ENCODE measurements at regions not wholly inside any gene's neighbourhood (a gene's known extent, or its start where the extent isn't known, plus 50 kb on each side); places are given as distances from the start of the nearest gene placed in this dataset.
"Not testable (repeated sequence)": the region's sequence is repeated elsewhere in the genome, so short reads cannot be mapped to it uniquely, and the experiment has no call there.

DNA sequence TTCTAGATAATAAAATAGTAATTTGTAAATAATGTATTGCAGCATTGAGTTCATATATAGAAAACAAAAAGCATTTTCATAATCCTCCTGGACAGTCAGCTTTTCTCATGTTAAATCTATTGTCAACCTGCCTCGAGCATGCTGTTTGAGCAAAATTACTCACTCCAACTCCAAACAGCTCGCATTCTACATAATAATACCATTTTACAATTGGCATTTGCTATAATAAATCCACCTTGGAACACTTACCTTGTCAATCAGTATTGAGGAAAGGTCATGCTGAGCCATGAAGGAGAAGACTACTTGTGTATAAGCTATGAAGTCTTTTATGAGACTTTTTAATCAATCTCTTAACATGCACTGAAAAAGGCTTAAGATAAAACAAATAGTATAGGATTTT lies 682.6 kb downstream of the CBLN4 start:
- Histone ChIP-seq H3K9me2 (ENCODE audit: insufficient read depth) (no peaks in the 10 kb centered on the region), H3K27me3 (ENCODE audit: insufficient read depth, low read depth) (no peaks in the 10 kb centered on the region; the same call in 1 of the 2 replicates), H3K27ac (no peak overlapping the region), H3F3A (ENCODE audit: insufficient read depth, low read depth) (no peaks in the 10 kb centered on the region), H3K4me1 (replicated peaks; ENCODE audit: insufficient read depth) (no peaks in the 10 kb centered on the region), H3K4me3 (no peak overlapping the region), H3K4me2 (no peak overlapping the region), H3K9me3 (ENCODE audit: insufficient read depth, low read depth) (no peaks in the 10 kb centered on the region), H2AFZ (no peak overlapping the region), H3K79me2 (ENCODE audit: low read depth) (no peaks in the 10 kb centered on the region), H4K20me1 (ENCODE audit: insufficient read depth) (no peaks in the 10 kb centered on the region), H3K36me3 (ENCODE audit: low read depth) (no peaks in the 10 kb centered on the region)
- no peak for DNase-seq
- TF ChIP-seq CTCF (conservative IDR thresholded peaks at IDR 0.05) (no peak), EZH2 (IDR thresholded peaks at IDR 0.05; ENCODE audit: low read depth) (no peak)
- CTCF ChIA-PET: no interaction called here
- intact Hi-C loops (cut with micrococcal nuclease; ENCODE audit: unreplicated experiment): no loop called here
- no TSS peak for BruUV-seq (replicated peaks)
- POLR2A ChIA-PET (ENCODE audit: unreplicated experiment): no interaction called here

DNA sequence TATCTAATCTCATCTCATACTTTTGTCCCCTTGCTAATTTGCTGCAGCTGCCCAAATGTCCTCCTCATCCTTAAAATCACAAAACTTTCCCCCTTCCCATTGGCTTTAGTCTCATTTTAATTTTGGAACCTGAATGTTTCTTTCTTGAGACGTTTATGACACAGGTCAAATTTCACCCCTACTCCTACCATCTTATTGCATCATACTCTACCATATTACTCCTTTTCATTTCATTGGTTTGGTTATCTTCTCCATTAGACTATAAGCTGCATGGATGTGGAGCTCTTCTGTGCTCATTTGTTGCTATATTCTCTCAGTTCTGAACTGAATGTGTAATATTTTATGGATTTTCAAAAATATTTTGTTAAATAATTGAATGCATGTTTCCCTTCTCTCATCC lies 688.6 kb downstream of the CBLN4 start:
- CTCF ChIA-PET: no interaction called here
- Histone ChIP-seq H3K4me2 (no peak overlapping the region), H3K36me3 (ENCODE audit: low read depth) (no peaks in the 10 kb centered on the region), H2AFZ (no peak overlapping the region), H3K9me3 (ENCODE audit: insufficient read depth, low read depth) (no peaks in the 10 kb centered on the region), H3F3A (ENCODE audit: insufficient read depth, low read depth) (no peaks in the 10 kb centered on the region), H3K79me2 (ENCODE audit: low read depth) (no peaks in the 10 kb centered on the region), H3K9me2 (ENCODE audit: insufficient read depth) (no peaks in the 10 kb centered on the region), H3K27me3 (ENCODE audit: insufficient read depth, low read depth) (no peaks in the 10 kb centered on the region), H4K20me1 (ENCODE audit: insufficient read depth) (0 out of 2 replicates have a peak, but pooled peaks cover 4% of the 10 kb centered on the region), H3K4me1 (replicated peaks; ENCODE audit: insufficient read depth) (no peaks in the 10 kb centered on the region), H3K4me3 (no peak overlapping the region), H3K27ac (no peak overlapping the region)
- BruUV-seq (replicated peaks): no TSS peak
- DNase-seq: no peak
- POLR2A ChIA-PET (ENCODE audit: unreplicated experiment): no interaction called here
- no peak for TF ChIP-seq EZH2 (IDR thresholded peaks at IDR 0.05; ENCODE audit: low read depth)
- no peak for TF ChIP-seq CTCF (conservative IDR thresholded peaks at IDR 0.05)
- intact Hi-C loops (cut with micrococcal nuclease; ENCODE audit: unreplicated experiment): no loop called here

DNA sequence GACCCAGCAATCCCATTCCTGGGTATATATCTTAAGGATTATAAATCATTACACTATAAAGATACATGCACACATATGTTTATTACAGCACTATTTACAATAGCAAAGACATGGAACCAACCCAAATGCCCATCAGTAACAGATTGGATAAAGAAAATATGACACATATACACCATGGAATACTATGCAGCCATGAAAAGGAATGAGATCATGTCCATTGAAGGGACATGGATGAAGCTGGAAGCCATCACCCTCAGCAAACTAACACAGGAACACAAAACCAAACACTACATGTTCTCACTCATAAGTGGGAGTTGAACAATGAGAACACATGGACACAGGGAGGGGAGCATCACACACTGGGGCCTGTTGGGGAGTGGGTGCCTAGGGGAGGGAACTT lies 694.5 kb downstream of the CBLN4 start:
- H3K36me3 ChIP-seq (ENCODE audit: low read depth); BruUV-seq (replicated peaks); H3K4me2 ChIP-seq; H3K9me2 ChIP-seq (ENCODE audit: insufficient read depth); CTCF ChIA-PET; H2AFZ ChIP-seq; H3K79me2 ChIP-seq (ENCODE audit: low read depth); H4K20me1 ChIP-seq (ENCODE audit: insufficient read depth); POLR2A ChIA-PET (ENCODE audit: unreplicated experiment); H3K4me1 ChIP-seq (replicated peaks; ENCODE audit: insufficient read depth); DNase-seq; H3K27ac ChIP-seq; H3K9me3 ChIP-seq (ENCODE audit: insufficient read depth, low read depth); H3F3A ChIP-seq (ENCODE audit: insufficient read depth, low read depth); H3K27me3 ChIP-seq (ENCODE audit: insufficient read depth, low read depth); intact Hi-C loops (cut with micrococcal nuclease; ENCODE audit: unreplicated experiment); H3K4me3 ChIP-seq: not testable (repeated sequence)

GRCh38 chr20:55291261-55291660 lies 714.1 kb downstream of the CBLN4 start:
- ChIA-PET CTCF (no interaction called here), POLR2A (ENCODE audit: unreplicated experiment) (no interaction called here)
- Histone ChIP-seq H3K4me2 (no peak overlapping the region), H3K79me2 (ENCODE audit: low read depth) (no peaks in the 10 kb centered on the region), H3K9me3 (ENCODE audit: insufficient read depth, low read depth) (no peaks in the 10 kb centered on the region), H3K9me2 (ENCODE audit: insufficient read depth) (no peaks in the 10 kb centered on the region), H3K4me3 (no peak overlapping the region), H3K27ac (no peak overlapping the region), H3F3A (ENCODE audit: insufficient read depth, low read depth) (no peaks in the 10 kb centered on the region), H3K36me3 (ENCODE audit: low read depth) (no peaks in the 10 kb centered on the region), H3K4me1 (replicated peaks; ENCODE audit: insufficient read depth) (no peaks in the 10 kb centered on the region), H2AFZ (no peak overlapping the region), H4K20me1 (ENCODE audit: insufficient read depth) (no peaks in the 10 kb centered on the region), H3K27me3 (ENCODE audit: insufficient read depth, low read depth) (0 out of 2 replicates have a peak, but pooled peaks cover 5% of the 10 kb centered on the region)
- no peak for DNase-seq
- TF ChIP-seq CTCF (conservative IDR thresholded peaks at IDR 0.05): no peak
- TF ChIP-seq EZH2 (IDR thresholded peaks at IDR 0.05; ENCODE audit: low read depth): no peak
- no TSS peak for BruUV-seq (replicated peaks)
- intact Hi-C loops (cut with micrococcal nuclease; ENCODE audit: unreplicated experiment): no loop called here

Measured in PC-9 (cell line).